ENCODE measurements at regions not wholly inside any gene's neighbourhood (a gene's known extent, or its start where the extent isn't known, plus 50 kb on each side); places are given as distances from the start of the nearest gene placed in this dataset. TPM values are rescaled to one million over a fixed set of nuclear protein-coding genes. Genes with fewer than 3 reads are reported as not detected.

DNA sequence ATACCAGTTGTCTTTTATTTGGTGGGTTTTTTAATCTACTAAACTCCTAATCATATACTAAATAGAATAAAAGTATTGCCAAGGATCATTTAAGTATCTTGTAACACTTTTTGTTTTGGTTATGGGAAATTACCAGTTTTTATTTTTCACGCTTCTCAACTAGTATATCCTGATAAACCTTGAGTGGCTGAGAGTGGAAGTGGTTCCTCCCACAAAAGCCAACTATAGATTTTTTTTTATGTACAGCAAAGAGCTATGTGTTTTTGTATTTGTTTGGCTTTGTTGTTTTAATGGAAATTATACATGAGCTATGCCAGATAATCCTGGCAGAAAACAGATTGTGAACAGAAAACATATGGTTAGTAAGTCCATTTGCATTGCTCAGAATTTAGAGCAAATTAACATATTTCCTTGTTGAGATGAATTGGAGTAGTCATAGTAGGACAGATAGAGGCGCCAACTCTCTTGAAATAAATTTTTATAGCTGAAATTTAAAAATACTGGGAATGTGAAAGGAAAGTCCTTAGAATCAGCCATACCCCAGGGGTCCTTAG lies 60.9 kb upstream of the PSMA6 start:
- 38% methylated on average over 2 of the region's 2 CpGs for WGBS
- DNase-seq (ENCODE audit: extremely low spot score), result no peak

GRCh38 chr14:35234012-35234805 lies 58.0 kb upstream of the PSMA6 start:
- H3K36me3 ChIP-seq (ENCODE audit: insufficient read depth), result no peaks in the 10 kb centered on the region
- no peak for DNase-seq (ENCODE audit: extremely low spot score)
- WGBS, result 59% methylated on average over 6 of the region's 6 CpGs
- H3K27ac ChIP-seq (ENCODE audit: low read depth), result no peak overlapping the region
- no peak overlapping the region for H3K4me3 ChIP-seq (ENCODE audit: low read depth, low read length)
- no peaks in the 10 kb centered on the region for H3K4me1 ChIP-seq (ENCODE audit: insufficient read depth)

More for the DNA sequence above, 60.9 kb upstream of the PSMA6 start:
- H3K4me3 ChIP-seq (ENCODE audit: low read depth, low read length), result no peak overlapping the region
- H3K36me3 ChIP-seq (ENCODE audit: insufficient read depth), result no peaks in the 10 kb centered on the region
- no peaks in the 10 kb centered on the region for H3K4me1 ChIP-seq (ENCODE audit: insufficient read depth)
- H3K27ac ChIP-seq (ENCODE audit: low read depth), result no peak overlapping the region

DNA sequence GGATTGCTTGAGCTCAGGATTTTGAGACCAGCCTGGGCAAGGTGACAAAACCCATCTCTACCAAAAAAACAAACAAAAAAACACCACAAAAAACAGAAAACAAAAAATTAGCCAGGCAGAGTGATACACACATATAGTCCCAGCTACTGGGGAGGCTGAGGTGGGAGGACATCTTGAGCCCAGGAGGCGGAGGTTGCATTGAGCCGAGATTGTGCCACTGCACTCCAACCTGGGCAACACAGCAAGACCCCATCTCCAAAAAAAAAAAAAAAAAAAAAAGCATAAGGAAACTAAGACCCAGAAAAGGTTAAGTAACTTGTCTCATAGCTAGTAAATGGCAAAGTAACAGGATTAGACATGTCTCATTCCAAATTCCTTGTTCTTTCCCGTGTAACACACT lies 56.3 kb upstream of the PSMA6 start:
- Histone ChIP-seq H3K27ac (ENCODE audit: low read depth) (no peak overlapping the region), H3K36me3 (ENCODE audit: insufficient read depth) (no peaks in the 10 kb centered on the region), H3K4me1 (ENCODE audit: insufficient read depth) (no peaks in the 10 kb centered on the region), H3K4me3 (ENCODE audit: low read depth, low read length) (no peak overlapping the region)
- WGBS, result 92% methylated on average over 3 of the region's 3 CpGs
- DNase-seq (ENCODE audit: extremely low spot score), result no peak

DNA sequence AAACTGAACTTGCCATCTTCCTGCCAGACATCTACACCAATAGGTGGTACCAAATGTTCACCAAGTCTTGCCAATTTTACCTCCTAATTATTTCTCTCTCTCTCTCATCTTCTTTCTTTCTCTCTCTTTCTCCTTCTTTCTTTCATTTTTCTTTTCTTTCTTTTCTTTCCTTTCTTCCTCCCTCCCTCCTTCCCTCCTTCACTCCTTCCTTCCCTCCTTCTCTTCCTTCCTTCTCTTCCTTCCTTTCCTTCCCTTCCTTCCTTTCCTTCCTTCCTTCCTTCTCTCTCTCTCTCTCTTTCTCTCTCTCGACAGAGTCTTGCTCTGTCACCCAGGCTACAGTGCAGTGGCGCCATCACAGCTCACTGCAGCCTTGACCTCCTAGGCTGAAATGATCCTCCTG lies 55.4 kb upstream of the PSMA6 start:
- H3K4me1 ChIP-seq (ENCODE audit: insufficient read depth), result no peaks in the 10 kb centered on the region
- 88% methylated on average over 2 of the region's 2 CpGs for WGBS
- DNase-seq (ENCODE audit: extremely low spot score), result no peak
- H3K36me3 ChIP-seq (ENCODE audit: insufficient read depth), result no peaks in the 10 kb centered on the region
- no peak overlapping the region for H3K27ac ChIP-seq (ENCODE audit: low read depth)
- H3K4me3 ChIP-seq (ENCODE audit: low read depth, low read length), result no peak overlapping the region

DNA sequence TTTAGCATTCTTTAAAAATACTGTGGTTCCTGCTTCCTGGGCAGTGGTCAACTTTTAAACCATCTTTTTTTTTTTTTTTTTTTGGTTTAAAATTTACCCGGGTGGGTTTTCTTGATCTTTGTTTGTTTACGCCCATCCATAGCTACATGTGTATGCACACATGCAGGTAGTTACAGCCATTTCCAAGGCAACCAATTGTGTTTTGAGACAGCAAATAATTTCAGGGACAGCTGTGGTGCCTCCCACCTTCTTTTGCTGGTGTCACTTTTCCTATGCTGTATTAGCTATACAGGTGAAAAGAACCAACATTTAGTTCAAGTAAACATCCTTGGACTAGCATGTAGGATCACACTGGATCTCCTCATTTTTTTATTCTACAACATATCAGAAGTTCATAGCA lies 52.0 kb upstream of the PSMA6 start:
- no peak overlapping the region for H3K4me3 ChIP-seq (ENCODE audit: low read depth, low read length)
- DNase-seq (ENCODE audit: extremely low spot score), result no peak
- no peak overlapping the region for H3K27ac ChIP-seq (ENCODE audit: low read depth)
- no peaks in the 10 kb centered on the region for H3K4me1 ChIP-seq (ENCODE audit: insufficient read depth)
- 73% methylated on average over 2 of the region's 2 CpGs for WGBS
- H3K36me3 ChIP-seq (ENCODE audit: insufficient read depth), result no peaks in the 10 kb centered on the region

Small RNA genes in the stretch of these regions (small RNA-seq; reads per million reads assigned to genes)
- not detected for gene MRPL57P8

Data from urinary bladder (tissue), 4 donors.